ENCODE measurements at regions not wholly inside any gene's neighbourhood (a gene's known extent, or its start where the extent isn't known, plus 50 kb on each side); places are given as distances from the start of the nearest gene placed in this dataset.

- TF ChIP-seq CTCF (IDR thresholded peaks at IDR 0.05 in 2 of 3, conservative IDR thresholded peaks at IDR 0.05 in 1 of 3; ENCODE audit: control insufficient read depth in 2 of 3, extremely low read depth in 1 of 3, insufficient read depth in 1 of 3, low read depth in 3 of 3, low read length in 3 of 3): no peak
- no peak for TF ChIP-seq SP1 (IDR thresholded peaks at IDR 0.05; ENCODE audit: low read depth, low read length)
- no peak for TF ChIP-seq SUPT20H (IDR thresholded peaks at IDR 0.05; ENCODE audit: borderline replicate concordance, control insufficient read depth, low read depth, low read length)
- TF ChIP-seq EZH2 (IDR thresholded peaks at IDR 0.05; ENCODE audit: borderline replicate concordance, control insufficient read depth, low read depth, low read length): no peak
- no peak for TF ChIP-seq BHLHE40 (IDR thresholded peaks at IDR 0.05; ENCODE audit: borderline replicate concordance in 1 of 2, low read depth in 2 of 2, low read length in 1 of 2)
- no peak for TF ChIP-seq YBX1 (IDR thresholded peaks at IDR 0.05)
- no peak for TF ChIP-seq EP300 (IDR thresholded peaks at IDR 0.05; ENCODE audit: borderline replicate concordance in 1 of 2, control insufficient read depth in 1 of 2, low read depth in 2 of 2, low read length in 2 of 2)
- no peak for TF ChIP-seq ZNF384 (IDR thresholded peaks at IDR 0.05; ENCODE audit: borderline replicate concordance, low read depth, low read length)
- no peak for TF ChIP-seq POLR2A (IDR thresholded peaks at IDR 0.05; ENCODE audit: low read depth, low read length)
- TF ChIP-seq NFIC (IDR thresholded peaks at IDR 0.05; ENCODE audit: low read depth, low read length): no peak
- no peak for TF ChIP-seq CBX3 (IDR thresholded peaks at IDR 0.05; ENCODE audit: borderline replicate concordance, low read depth)
- TF ChIP-seq ZNF217 (IDR thresholded peaks at IDR 0.05): no peak
- no peak for TF ChIP-seq NR2C1 (IDR thresholded peaks at IDR 0.05)
These were observed 92.5 kb downstream of the SLC17A6 start for GRCh38 chr11:22430639-22431038.
